Lower leg skin (tissue), 4 donors: ENCODE measurements at regions not wholly inside any gene's neighbourhood (a gene's known extent, or its start where the extent isn't known, plus 50 kb on each side); places are given as distances from the start of the nearest gene placed in this dataset.

Source experiments
- DNase-seq, 2 donors: peaks; one replicate each; pipeline ENCODE4 v3.0.0-alpha.2; 2019; ENCODE audit warnings: low spot score in 2 of 2
- H3K4me3 ChIP-seq: fragments of 200-600 bp; sonication (generic); 2 replicates; pipeline ENCODE4 v1.5.1; 2017; ENCODE audit warnings: mild to moderate bottlenecking, low read depth; ENCODE audit not compliant: poor library complexity, severe bottlenecking
- POLR2A ChIP-seq, 2 donors: fragments of 450-650 bp; IDR thresholded peaks; one replicate each; pipeline ENCODE4 v1.6.1; 2016 to 2017; ENCODE audit warnings: antibody characterized with exemption in 2 of 2, mild to moderate bottlenecking in 1 of 2, moderate library complexity in 1 of 2
- WGBS, 2 donors: methylation state at CpG; one replicate each; pipeline ENCODE4 v1.1.5; 2018; 5-methylcytosine and 5-hydroxymethylcytosine counted together
- intact Hi-C: fragments of 100-400 bp; cut with DNase I; formaldehyde crosslinking; loops from one replicate; pipeline ENCODE4 v1.15.0; 2023; ENCODE audit warnings: low total_unique reads
- TF ChIP-seq, protein P1 (sequence below), 3 donors: fragments of 450-650 bp; IDR thresholded peaks; one replicate each; pipeline ENCODE4 v1.5.1; 2016; ENCODE audit warnings: antibody characterized with exemption in 3 of 3, mild to moderate bottlenecking in 3 of 3, moderate library complexity in 2 of 3

DNA sequence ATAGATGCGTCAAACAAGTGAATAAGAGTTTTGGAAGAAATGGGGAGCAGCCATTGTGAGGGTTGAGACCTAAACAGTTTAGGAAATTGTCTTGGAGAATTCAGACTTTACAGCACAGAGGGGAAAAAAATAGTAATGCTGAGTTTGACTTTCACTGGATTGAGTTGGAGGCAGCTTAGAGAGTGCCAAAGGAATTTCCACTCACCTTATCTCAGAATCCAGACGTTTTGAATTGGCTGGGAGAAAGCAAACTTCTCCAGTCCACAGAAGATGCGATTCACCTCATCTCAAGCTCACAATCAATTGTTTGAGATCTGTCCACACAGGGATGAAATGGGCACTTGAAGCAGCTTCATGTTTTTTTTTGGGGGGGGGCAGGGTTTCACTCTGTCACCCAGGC is 663.5 kb upstream of the SALL1 start:
- no peak overlapping the region for H3K4me3 ChIP-seq
- WGBS, 2 donors, result 72 to 74% methylated on average over 3 of the region's 3 CpGs
- intact Hi-C loops, result no loop called here
- TF ChIP-seq, protein P1, sequence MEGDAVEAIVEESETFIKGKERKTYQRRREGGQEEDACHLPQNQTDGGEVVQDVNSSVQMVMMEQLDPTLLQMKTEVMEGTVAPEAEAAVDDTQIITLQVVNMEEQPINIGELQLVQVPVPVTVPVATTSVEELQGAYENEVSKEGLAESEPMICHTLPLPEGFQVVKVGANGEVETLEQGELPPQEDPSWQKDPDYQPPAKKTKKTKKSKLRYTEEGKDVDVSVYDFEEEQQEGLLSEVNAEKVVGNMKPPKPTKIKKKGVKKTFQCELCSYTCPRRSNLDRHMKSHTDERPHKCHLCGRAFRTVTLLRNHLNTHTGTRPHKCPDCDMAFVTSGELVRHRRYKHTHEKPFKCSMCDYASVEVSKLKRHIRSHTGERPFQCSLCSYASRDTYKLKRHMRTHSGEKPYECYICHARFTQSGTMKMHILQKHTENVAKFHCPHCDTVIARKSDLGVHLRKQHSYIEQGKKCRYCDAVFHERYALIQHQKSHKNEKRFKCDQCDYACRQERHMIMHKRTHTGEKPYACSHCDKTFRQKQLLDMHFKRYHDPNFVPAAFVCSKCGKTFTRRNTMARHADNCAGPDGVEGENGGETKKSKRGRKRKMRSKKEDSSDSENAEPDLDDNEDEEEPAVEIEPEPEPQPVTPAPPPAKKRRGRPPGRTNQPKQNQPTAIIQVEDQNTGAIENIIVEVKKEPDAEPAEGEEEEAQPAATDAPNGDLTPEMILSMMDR (IDR thresholded peaks at IDR 0.05), result no peak
- TF ChIP-seq POLR2A (IDR thresholded peaks at IDR 0.05), result no peak
- no peak for DNase-seq

DNA sequence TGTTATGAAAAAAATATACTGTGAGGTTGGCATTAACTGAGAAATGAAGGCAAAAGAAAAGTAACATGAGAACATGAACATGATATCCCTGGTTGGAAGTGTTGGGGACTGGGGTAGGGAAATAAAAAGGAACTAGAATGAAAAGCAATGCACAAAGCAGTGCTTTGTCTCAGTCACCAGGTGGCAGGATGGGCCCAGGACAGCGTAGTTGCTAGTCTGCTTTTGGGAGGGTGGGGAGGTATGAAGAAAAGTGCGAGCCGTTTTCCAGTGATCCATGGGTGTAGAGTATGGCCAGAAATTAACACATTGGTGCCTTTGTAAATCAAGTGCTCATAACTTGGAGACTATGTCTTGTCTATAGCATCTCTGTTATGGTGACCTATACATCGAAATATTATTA is 662.5 kb upstream of the SALL1 start:
- WGBS, 2 donors, result 78 to 85% methylated on average over 4 of the region's 4 CpGs
- TF ChIP-seq, protein P1 (IDR thresholded peaks at IDR 0.05), result no peak
- no peak for TF ChIP-seq POLR2A (IDR thresholded peaks at IDR 0.05)
- DNase-seq, result no peak
- intact Hi-C loops, result no loop called here
- no peak overlapping the region for H3K4me3 ChIP-seq

DNA sequence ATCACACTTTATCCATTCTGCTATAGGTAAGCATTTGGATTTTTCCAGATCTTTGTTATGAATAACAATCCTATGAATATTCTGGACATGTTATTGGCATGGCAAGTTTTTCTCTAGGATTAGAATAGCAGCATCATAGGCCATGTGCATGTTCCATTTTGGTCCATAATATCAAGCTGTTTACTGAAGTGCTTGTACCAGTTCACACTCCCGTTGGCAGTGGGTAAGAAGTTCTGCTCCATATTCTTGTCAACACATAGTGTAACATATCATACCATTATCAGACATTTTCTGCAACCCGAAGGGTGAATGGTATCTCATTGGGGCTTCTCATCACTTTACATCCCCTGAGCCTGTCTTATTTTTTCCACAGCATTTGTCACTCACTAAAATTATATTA is 661.9 kb upstream of the SALL1 start:
- no peak for TF ChIP-seq POLR2A (IDR thresholded peaks at IDR 0.05)
- TF ChIP-seq, protein P1 (IDR thresholded peaks at IDR 0.05), result no peak
- 75 to 88% methylated on average over 2 of the region's 2 CpGs for WGBS, 2 donors
- DNase-seq, result no peak
- intact Hi-C loops, result no loop called here
- no peak overlapping the region for H3K4me3 ChIP-seq

DNA sequence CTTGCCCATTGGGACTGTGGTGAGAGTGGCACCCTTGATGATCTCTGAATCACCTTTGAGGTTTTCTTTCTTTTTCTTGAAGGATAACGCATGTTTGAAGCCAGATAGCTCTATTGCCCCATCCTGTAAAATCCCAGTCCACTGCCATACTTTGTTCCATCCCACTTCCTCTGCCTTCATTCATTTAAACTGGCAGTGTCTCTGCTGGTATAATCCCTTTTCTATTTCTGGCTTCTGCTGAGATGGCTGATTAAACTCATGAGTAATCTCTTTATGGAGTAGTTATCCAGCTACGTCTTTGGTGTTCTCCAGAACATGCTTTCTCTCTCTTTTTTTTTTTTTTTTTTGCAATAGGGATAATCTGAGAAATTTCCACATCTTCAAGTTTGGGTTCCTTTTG is 656.5 kb upstream of the SALL1 start:
- no peak overlapping the region for H3K4me3 ChIP-seq
- DNase-seq, result no peak
- TF ChIP-seq, protein P1 (IDR thresholded peaks at IDR 0.05), result no peak
- TF ChIP-seq POLR2A (IDR thresholded peaks at IDR 0.05), result no peak
- intact Hi-C loops, result no loop called here
- WGBS, 2 donors, result 51 to 62% methylated on average over 2 of the region's 2 CpGs

DNA sequence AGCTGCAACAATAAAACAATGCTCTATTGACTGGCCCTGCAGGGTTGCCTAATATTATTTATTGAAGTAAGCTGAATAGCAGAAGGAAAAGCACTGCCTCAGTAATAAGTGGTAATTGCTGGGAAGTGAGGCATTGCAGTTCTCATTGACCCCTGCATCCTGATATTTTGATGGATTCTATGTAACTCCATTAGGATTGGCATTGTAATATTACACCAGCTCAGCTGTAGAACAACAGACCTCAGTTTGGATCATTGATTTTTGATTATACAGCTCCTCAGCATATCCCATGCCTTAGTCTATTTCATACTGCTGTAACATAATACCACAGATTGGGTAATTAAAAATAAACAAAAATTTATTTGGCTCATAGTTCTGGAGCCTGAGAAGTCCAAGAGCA is 650.6 kb upstream of the SALL1 start:
- TF ChIP-seq, protein P1 (IDR thresholded peaks at IDR 0.05), result no peak
- no peak for TF ChIP-seq POLR2A (IDR thresholded peaks at IDR 0.05)
- no peak overlapping the region for H3K4me3 ChIP-seq
- no peak for DNase-seq
- intact Hi-C loops, result no loop called here

DNA sequence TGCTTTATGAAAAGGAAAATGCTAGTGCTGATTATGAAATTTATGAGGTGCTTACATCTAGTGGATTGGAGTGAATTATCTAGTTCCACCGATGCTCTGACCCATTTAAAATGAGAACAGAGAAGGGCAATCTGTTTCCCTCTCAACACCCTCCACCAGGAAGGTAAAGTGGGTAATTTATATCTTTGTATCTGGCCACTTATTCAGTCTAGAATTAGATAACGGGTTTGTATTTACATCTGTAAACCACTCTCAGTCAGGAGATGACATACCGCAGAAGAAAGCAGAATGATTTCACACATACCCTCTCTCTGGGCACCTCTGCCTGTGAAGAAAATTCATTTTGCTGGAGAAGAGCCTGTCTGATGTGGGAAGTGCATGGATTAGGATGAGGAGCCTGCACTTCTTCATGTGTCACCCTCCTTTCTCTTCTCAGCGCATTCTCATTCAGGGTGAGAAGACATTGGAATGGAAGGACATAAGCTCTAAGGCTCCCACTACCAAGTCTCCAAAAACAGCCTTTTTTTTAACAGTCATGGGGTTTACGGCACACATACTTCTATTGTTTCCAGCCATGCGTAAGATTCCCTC is 646.7 kb upstream of the SALL1 start:
- WGBS, 2 donors, result 57% methylated on average over 6 of the region's 6 CpGs
- intact Hi-C loops, result no loop called here
- H3K4me3 ChIP-seq, result no peak overlapping the region
- TF ChIP-seq, protein P1 (IDR thresholded peaks at IDR 0.05), result no peak
- TF ChIP-seq POLR2A (IDR thresholded peaks at IDR 0.05), result no peak
- no peak for DNase-seq
